Stimulated activated CD4-positive, alpha-beta T cell treated with anti-CD3 and anti-CD28 coated beads, Interleukin-1b, Interleukin-23, amount 100 ng/mL, for 1 hour (primary cell): ENCODE measurements at regions not wholly inside any gene's neighbourhood (a gene's known extent, or its start where the extent isn't known, plus 50 kb on each side); places are given as distances from the start of the nearest gene placed in this dataset.

ENCODE experiments used
- DNase-seq, 2 donors: peaks; one replicate each; pipeline ENCODE4 v3.0.0-alpha.2; 2020; ENCODE audit warnings: low read depth in 2 of 2

DNA sequence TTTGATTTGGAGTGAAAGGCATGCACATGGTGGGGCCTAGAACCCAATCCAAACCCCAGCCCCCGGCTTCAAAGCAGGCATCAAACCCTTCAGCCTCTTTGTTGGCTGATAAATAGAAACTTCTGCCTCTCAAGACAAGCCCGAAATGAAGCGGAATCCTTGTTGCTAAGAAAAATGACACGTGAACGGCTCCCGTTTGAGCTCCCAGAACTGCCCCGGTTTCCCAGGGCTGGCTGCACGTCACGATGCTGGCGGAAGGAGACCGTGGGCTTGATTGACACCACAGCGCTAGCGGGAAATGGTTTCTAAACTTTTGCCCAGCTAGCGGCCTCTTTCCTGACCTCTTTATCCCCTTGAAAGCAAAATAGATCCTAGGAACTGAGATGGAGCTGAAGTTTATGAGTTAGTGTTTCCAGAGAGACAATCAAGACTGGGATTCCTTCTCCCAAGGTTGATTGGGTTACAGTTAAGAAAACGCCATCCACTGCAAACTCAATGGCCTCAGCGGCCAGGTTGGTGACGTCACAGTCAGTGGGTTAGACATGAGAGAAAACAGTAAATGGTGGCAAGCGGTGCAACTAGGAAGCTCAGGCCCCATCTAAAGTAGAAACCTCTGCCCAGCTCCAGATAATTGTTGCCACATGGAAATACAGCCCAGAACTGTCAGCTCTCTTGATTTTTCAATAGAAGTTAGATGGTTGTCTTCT, 117.0 kb downstream of the ANKRD60 start:
- DNase-seq, result no peak

DNA sequence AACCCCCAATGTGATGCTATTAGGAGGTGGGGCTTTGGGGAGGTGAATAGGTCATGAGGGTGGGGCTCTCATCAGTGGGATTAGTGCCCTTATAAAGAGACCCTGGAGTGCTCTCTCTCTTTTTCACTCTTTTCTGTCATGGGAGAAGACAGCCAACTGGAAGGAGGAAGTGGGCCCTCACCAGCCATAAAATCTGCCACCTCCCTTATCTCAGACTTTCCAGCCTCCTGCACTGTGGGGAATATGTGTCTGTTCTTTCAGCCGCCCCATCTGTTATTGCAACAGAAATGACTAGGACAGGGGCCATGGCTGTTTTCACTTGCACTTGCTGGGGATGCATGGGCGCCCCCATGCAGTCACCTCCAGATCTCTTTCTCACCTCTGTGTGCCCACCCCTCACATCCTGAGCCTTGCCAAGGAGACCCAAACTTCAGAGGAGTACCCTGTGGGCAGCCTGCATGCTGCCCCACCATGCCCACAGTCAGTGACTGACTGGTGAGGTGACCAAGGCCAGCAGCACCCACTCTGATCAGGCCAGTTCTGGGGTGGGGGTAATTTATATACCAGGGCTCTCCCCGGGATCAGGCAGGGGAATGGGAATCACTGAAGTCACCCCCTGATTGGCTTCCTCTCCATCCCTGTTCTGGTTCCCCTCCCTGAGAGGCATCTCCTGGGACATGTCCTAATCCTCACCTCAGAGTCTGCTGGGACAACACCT, 118.4 kb downstream of the ANKRD60 start:
- DNase-seq, result no peak

DNA sequence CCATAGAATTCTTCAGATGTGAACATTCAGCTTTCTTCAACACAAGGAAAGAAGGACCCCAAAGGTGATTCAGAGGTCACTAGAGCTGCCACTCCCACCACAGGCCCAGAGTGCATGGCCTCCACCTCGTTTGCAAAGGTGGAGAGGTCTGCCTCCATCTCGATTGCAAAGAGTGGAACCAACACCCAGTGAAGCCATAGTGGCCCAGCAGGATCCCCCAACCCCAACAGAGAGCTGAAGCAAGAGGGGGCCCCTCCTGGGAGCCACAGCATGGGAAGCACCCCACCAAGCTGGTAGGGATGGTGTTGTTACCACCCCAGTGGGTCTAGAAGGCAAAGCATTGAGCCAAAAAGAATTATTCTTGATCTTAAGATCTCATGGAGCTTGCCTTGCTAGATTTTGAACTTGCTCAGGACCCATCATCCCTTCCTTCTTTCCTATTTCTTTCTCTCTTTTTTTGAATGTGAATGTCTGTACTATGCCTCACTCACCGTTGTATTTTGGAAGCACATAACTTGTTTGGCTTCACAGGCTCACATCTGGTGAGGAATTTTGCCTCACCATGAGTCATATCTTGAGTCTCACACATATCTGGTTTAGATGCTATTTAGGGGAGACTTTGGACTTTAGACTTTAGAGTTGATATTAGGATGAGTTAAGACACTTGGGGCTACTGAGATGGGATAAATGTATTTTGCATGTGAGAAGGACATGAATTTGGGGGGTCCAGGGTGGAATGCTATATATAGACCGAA, 119.2 kb downstream of the ANKRD60 start:
- no peak for DNase-seq

DNA sequence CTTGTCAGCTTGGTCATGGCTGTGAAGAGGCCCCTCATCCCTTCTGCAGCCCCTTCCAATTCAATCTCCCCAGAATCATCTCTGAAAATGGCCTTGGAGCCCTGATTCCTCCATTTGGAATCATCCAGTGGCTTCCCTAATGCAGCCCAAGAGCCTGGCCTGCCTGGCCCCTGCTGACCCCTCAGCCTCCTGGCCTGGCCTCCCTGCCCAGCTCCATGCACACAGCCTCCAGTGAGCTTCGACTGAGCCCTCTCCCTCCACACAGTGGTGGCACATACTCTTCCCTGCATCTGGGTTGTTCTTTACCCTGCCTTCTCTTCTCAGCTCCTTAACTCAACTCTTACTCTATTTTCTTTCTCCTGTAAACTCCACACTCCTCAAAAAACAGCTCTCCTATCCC, 120.9 kb downstream of the ANKRD60 start:
- no peak for DNase-seq

DNA sequence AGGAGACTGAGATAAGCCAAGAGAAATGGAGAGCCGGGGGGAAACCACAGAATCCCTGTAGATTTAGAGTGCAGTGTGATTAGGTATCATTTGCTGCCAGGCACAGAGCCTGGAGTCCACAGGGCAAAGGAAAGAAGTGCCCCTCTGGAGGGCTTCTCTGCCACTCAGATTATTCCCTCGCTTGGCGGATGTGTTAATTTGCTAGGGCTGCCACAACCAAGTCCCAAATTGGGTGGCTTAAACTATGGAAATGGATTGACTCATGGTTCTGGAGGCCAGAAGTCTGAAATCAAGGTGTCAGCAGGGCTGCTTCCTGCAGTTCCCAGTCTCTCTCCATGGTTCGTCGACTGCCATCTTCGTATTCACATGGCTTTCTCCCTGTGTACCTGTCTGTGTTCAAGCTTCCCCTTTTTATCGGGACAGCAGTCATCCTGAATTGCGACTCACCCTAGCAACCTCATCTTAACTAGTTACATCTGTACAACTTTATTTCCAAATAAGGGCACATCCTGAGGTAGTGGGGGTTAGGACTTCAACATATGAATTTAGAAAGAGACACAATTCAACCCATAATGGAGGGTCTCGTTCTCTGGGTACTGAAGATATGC, 122.2 kb downstream of the ANKRD60 start:
- no peak for DNase-seq

DNA sequence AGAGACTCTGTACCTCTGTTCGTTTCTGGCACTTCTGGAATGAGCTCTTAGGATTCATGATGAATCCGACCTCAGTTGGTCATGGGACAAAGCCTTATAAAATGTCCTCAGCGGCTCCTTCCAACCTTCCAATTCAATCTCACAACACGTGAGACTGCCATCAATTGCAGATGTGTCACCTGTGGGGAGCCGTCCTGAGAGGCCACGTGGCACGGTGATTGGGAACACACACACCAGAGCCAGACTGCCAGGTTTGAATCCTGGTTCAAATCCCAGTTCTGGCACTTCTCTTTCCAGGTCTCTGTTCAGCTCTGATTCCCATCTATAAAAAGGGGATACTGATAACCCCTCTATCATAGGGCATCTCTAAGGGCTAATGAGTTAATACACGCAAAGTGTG, 124.5 kb downstream of the ANKRD60 start:
- DNase-seq, result no peak

DNA sequence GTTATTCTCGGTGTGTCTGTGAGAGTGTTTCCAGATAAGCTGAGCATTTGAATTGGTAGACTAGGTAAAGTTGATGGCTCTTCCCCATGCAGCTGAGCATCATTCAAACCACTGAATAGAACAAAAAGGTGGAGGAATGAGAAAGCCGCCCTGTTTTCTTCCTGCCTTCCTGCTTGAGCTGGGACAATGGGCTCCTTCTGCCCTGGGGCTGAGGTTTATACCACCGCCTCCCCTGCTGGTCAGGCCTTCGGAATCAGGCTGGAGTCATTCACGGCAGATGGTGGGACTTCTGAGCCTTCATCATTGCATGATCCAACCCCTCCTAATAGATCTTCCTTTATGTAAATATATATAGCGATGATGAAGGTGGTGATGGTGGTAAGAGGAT, 124.9 kb downstream of the ANKRD60 start:
- no peak for DNase-seq

DNA sequence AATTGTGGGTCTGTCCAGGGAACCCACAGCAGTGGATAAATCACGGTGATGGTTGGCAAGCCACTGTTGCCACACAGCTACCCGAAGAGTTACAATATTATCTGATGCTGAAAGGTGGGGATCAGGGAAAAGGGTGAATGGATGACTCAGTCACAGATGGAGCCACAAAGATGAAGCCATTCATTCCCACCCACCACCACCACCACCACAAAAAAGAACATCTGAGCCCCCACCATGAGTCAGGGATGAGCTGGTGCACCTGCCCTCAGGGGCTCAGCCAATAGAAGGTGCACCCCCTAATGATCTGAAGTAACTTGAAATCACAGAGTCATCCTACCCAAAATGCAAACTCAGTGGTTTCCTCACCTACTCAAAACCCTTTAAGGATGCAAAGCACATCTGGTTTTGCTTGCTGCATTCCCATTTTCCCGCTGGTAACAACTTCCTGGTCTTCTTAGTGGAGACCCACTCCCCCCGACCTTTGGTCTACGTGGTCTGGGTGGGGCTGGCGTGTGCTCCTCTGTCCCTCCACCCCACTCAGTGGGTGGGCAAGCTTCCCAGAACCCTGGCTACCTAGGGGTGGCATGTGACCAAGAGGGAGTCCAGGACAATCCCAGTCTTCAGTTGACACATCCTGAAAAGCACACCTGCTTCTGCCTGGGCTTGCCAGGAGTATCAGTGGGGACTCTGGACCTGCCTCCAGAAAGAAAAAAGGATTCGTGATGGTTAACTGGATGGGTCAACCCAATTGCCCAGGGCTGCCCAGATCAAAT, 125.5 kb downstream of the ANKRD60 start:
- no peak for DNase-seq

DNA sequence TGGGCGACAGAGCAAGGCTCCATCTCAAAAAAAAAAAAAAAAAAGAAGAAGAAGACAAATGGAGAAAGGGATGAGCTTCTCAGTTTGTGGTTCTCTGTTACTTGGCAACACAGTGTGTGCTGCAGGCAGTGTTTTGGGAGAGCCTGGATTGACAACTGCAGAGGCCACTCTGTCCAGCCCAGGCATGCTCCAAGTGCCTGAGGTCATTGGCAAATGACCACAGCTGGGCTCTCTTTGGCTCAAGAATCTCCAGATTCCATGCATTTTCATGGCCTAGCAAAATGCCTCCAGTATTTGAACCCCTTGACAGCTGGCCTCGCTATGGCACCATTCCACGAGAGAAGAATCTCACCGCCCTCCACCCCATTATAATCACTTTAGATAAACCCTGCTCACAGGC, 126.2 kb downstream of the ANKRD60 start:
- DNase-seq, result no peak

DNA sequence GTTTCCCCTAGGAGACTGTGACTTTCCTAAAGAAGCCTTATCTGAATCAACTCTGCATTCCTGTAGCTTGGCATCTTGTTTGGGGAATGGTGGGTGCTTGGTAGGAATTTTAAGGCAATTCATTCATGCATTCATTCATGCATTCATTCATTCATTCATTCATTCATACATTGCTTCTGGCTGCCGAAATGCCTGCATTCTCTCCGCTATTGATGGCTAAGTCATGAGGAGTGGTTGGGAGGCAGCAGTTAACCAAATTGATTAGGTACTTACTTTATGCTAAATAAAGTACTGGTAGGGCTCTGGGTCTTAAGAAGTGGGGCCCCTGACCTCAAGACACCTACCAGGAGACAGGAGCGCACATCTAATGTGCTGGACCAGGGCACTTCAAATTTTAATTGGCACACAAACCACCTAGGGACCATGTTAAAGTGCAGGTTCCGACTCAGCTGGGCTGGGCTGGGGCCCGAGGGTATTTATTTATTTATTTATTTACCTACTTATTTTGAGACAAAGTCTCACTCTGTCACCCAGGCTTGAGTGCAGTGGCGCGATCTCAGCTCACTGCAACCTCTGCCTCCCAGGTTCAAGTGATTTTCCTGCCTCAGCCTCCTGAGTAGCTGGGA, 127.6 kb downstream of the ANKRD60 start:
- no peak for DNase-seq

DNA sequence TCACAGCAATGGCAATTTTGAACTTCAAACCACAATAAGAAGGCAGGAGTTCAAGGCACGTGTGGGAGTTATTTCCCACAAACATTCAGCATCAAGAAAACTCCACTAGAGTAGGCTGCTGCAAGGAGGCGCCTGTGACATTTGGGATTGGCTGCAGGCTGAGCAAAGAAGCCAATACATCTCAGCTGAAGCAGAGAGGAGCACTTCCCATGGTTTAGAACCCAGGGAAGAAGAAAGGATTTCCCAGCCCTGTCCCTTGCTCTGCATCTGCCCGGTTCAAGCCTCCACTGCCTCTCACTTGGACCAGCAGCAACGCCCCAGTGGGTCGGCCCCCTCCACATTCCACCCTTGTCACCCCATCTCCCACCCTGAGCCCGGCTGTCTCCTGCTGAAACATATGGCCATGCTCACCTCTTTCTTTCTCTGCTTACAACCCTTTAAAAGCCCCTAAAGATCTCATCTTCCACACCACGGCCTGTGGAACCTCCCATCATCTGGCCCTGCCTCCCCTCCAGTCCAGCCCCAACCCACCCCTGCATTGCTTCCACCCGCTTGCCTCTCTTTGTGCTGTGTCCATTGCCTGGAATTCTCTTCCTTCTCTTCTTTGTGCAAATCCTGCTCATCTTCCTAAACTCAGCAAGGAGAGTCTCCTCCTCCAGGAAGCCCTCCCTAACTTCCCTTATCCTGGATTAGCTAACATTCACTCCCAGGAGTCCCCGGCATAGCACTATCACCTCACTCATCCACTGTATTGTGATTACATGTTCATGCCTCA, 128.3 kb downstream of the ANKRD60 start:
- no peak for DNase-seq

DNA sequence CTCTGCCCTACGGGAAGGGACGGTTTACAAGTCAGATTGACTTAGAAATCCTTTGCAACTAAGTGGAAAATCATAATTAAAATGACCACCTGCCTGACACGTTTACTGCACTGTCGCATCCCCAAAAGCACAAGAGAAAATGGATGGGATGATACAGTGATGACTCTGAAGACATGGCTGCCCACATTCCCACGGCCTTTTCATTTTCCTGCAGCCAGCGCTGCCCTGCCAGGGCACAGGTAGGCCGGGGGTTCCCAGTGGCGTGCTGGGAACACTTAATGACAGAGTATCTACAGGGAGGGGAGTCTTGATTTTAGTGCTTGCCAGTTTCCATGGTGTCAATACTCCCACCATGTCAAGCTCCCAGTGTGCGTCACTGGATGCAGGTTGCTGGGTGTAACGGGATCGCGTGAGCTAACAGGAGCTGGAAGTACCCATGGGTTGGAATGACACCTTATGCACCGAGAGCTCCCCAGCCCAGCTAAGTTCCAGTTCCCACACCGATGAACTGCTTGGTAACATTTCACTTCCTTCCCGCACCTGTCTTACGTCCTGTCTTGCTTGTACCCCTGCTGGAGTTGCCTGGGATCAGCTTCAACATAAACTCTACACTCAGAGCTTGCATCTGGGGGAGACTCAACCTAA, 129.0 kb downstream of the ANKRD60 start:
- no peak for DNase-seq

DNA sequence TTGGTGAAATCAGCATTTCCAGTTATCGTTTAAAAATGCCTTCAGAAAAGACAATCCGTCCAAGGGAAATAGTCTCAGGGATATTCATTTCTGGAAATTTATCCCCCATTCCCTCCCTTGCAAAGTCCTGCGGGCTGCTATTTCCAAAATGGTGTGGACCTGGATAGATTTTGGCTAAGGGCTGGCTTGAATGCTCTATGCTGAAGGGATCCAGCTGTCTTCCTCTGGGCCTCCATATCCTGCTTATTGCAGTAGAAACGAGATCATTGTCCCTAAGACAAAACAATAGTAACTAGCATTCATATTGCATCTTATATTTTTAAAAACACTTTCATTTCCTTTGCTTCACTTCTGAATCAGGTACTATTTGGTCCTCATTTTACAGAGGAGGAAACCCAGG, 129.9 kb downstream of the ANKRD60 start:
- DNase-seq, result no peak

DNA sequence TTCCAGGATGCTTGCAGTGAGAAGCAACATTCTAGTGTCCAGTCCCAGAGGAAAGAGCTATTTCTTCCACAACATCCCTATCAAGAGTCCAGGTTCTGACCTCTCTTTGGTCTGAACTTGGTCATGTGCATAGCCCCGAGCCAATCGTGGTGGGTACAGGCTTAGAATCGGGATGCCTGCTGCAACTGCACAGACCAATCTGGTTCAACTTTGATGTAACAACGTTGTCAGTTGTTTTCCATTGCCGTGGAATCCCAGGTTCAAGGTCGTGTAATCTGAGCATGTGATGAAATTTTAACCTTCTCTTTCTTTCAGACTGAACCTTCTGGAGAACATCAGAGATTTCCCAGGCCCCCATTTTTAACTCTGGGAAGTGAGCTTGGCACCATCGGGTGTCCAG, 130.5 kb downstream of the ANKRD60 start:
- DNase-seq, result no peak

DNA sequence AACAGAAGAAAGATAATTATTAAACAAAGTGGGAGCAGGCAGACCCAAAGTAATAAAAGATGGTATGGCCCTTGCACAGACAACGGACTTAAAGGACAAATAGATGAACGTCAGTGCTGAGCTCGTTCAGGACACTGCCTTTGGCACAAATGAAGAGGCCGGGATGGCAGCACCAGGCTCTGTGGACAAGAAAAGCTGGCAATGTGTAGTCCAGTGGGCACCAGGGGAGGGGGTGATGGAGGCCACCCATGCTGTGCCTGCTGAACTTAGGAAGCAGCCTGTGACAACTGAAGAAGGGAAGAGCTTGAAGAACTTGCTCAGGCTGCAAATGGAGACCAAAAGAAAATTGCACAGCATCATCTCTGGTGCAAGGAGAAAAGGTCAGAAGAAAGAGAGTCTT, 131.0 kb downstream of the ANKRD60 start:
- no peak for DNase-seq

DNA sequence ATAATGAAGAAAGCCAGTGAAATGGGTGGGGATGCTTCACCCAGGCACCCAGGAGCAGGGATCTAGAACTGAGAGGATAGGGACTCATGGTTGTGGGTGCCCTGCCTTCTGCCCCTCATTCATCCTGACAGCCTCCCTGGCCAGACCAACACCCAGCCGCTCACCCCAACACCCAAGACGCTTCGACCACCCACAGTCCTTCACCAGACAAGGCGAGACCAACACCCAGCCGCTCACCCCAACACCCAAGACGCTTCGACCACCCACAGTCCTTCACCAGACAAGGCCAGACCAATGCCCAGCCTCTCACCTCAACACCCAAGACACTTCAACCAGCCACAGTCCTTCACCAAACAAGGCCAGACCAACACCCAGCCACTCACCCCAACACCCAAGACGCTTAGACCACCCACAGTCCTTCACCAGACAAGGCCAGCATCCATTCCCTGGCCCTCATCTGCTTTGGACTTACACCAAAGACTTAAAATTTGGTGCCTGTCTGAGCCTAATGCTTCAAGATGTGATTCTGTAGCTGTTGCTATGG, 131.5 kb downstream of the ANKRD60 start:
- no peak for DNase-seq

DNA sequence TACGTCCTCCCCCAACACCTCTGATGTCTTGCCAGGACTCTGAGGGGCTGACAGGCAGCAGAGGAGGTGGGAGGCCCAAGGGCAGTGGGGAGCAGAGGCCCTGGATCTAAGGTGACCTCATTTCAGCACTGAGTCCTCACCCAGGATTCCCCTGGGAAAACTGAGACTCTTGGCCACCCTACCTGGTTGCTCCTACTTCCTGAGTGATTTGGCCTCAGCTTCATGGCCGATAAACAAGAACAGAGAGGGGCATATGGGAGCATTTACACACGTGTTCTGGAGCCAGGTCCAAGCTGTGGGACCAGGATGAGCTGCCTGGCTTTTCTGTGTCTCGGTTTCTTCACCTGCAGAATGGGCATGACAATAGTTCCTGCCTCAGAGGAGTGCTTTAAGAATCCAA, 133.8 kb downstream of the ANKRD60 start:
- DNase-seq, result no peak

DNA sequence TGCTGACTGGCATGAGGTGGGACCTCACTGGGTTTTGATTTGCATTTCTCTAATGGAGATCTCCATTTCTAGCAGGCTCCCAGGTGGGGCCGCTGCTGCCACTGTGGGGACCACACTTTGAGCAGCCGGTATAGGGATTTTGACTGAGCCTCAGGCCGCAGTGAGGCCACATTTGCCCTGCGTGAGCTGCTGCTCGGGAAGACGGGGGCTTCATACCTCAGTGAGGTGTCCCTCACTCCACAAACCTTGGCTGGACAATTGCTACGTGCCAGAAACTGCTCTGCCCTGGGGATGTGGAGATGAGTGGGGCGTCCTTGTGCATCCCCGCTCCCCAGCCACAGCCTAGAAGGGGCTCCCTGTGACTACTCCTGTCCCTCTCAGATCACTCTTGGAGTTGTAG, 134.3 kb downstream of the ANKRD60 start:
- DNase-seq, result no peak

DNA sequence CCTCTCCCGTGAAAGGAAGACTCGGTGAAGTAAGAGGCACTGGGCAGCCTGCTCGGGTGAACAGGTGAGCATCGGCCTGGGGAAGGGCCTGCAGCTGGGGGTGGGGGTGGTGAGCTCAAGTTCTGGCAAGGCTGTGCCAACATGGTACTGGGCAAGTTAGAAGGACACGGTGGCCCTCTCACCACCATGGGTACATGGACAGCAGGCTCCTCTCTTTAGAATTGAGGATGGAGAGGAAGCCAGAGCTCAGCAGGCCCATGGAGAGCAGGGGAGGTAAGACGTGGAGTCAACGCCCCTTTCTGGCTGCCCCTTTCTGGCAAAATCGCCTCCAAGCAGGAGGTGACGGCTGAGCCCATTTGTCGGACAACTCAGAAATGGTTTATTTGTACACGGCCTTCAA, 135.6 kb downstream of the ANKRD60 start:
- DNase-seq, result no peak

DNA sequence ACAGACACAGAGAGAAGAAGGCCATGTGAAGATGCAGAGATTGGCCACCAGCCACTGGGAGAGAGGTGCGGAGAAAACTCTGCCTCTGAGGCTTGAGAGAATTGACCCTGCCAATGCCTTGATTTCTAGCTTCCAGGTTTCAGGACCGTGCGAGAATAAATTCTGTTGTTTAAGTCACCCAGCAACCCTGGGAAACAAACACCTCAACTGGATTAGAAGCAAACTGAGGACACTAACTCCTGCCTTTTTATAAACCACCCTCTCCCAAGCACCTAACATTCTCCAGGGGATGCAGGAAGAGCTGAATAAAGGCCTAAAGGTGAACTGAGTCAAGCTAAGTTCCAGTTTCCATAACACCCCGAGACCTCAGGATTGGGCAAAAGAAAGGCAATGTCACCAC, 136.1 kb downstream of the ANKRD60 start:
- no peak for DNase-seq
